T-cell (primary cell): ENCODE measurements at regions not wholly inside any gene's neighbourhood (a gene's known extent, or its start where the extent isn't known, plus 50 kb on each side); places are given as distances from the start of the nearest gene placed in this dataset.

Source experiments
- ATAC-seq, 4 experiments: fragments of 200-7000 bp in 3 of 4; fragments of 150-1000 bp in 1 of 4; cut with Tn5 transposase; replicated peaks in 1 of 4; 1 replicate in 3 of 4; 2 replicates in 1 of 4; pipeline ENCODE4 v1.10.0; 2021; ENCODE audit warnings: moderate library complexity in 3 of 4, mild to moderate bottlenecking in 2 of 4, moderate number of reproducible peaks in 1 of 4
- CTCF ChIA-PET, 2 donors: fragments of 300-600 bp; sonication (Branson Sonifier 250); formaldehyde crosslinking; loops; one replicate each; lab custom pipeline; 2022; ENCODE audit warnings: antibody characterized with exemption in 2 of 2; lab: Charles Lee
- POLR2A ChIA-PET, 2 donors: fragments of 300-600 bp; sonication (Branson Sonifier 250); formaldehyde crosslinking; loops; one replicate each; lab custom pipeline; 2022; ENCODE audit warnings: antibody characterized with exemption in 2 of 2; lab: Charles Lee
- DNase-seq, 35 experiments: peaks; one replicate each; pipeline versions ENCODE4 v3.0.0 to v3.0.0-alpha.2; 2013 to 2023
- H3K27ac ChIP-seq: one replicate; pipeline ENCODE4 v1.5.1; 2013; ENCODE audit warnings: low read length
- H3K27me3 ChIP-seq, 2 experiments: replicated peaks in 1 of 2; 1 replicate in 1 of 2; 2 replicates in 1 of 2; pipeline versions ENCODE4 v1.6.1 to v1.7.0; 2013; ENCODE audit warnings: low read length in 1 of 2, mixed read lengths in 1 of 2; ENCODE audit not compliant: control insufficient read depth in 2 of 2, insufficient read depth in 2 of 2; ENCODE audit errors: extremely low read depth in 1 of 2
- H3K36me3 ChIP-seq, 2 donors: 1 replicate in 1 of 2; 2 replicates in 1 of 2; pipeline versions ENCODE4 v1.6.1 to v1.7.0; 2013; ENCODE audit warnings: low read length in 1 of 2; ENCODE audit not compliant: control insufficient read depth in 2 of 2, insufficient read depth in 1 of 2; ENCODE audit errors: extremely low read depth in 1 of 2
- H3K4me1 ChIP-seq, 2 experiments: 1 replicate in 1 of 2; 2 replicates in 1 of 2; pipeline versions ENCODE4 v1.6.1 to v1.7.0; 2013; ENCODE audit warnings: low read length in 2 of 2, mixed read lengths in 1 of 2; ENCODE audit not compliant: insufficient read depth in 2 of 2, control insufficient read depth in 1 of 2; ENCODE audit errors: extremely low read depth in 1 of 2
- H3K4me3 ChIP-seq, 2 donors: 1 replicate in 1 of 2; 2 replicates in 1 of 2; pipeline versions ENCODE4 v1.5.1 to v1.7.0; 2013; ENCODE audit warnings: mild to moderate bottlenecking in 2 of 2, low read length in 1 of 2, moderate library complexity in 1 of 2; ENCODE audit not compliant: control insufficient read depth in 1 of 2; ENCODE audit errors: extremely low read depth in 1 of 2
- H3K9me3 ChIP-seq: 2 replicates; pipeline ENCODE4 v1.7.0; 2013
- H3K27ac Mint-ChIP-seq, 2 donors: one replicate each; pipeline ENCODE4 v1.8.0; 2020 to 2021; ENCODE audit warnings: mild to moderate bottlenecking in 2 of 2, mixed read lengths in 2 of 2
- H3K27me3 Mint-ChIP-seq, 2 donors: one replicate each; pipeline ENCODE4 v1.8.0; 2021 to 2022; ENCODE audit warnings: mixed read lengths in 2 of 2
- H3K36me3 Mint-ChIP-seq: one replicate; pipeline ENCODE4 v1.8.0; 2021; ENCODE audit warnings: mixed read lengths
- H3K4me1 Mint-ChIP-seq, 3 donors: one replicate each; pipeline ENCODE4 v1.8.0; 2020 to 2022; ENCODE audit warnings: mixed read lengths in 3 of 3, mild to moderate bottlenecking in 1 of 3
- H3K4me3 Mint-ChIP-seq, 3 donors: one replicate each; pipeline ENCODE4 v1.8.0; 2020 to 2022; ENCODE audit warnings: mild to moderate bottlenecking in 3 of 3, mixed read lengths in 3 of 3, moderate library complexity in 3 of 3
- H3K9me3 Mint-ChIP-seq, 3 donors: one replicate each; pipeline ENCODE4 v1.8.0; 2020 to 2022; ENCODE audit warnings: mixed read lengths in 3 of 3
- WGBS: methylation state at CpG from one replicate; pipeline ENCODE4 v1.1.5; 2013; ENCODE audit warnings: missing lambda C conversion rate; ENCODE audit not compliant: insufficient coverage; 5-methylcytosine and 5-hydroxymethylcytosine counted together

- H3K36me3 ChIP-seq = no peaks in the 10 kb centered on the region
- H3K4me1 ChIP-seq = no peaks in the 10 kb centered on the region
- H3K4me1 Mint-ChIP-seq = no peaks in the 10 kb centered on the region
- H3K27me3 Mint-ChIP-seq = no peaks in the 10 kb centered on the region
- DNase-seq (no peak), ATAC-seq (no peak)
- H3K9me3 Mint-ChIP-seq = peaks cover 0 to 4% (median 0%) of the 10 kb centered on the region in 3 donors
- ChIA-PET POLR2A (no interaction called here), CTCF (no interaction called here)
- H3K27ac ChIP-seq = no peak overlapping the region
- H3K27me3 ChIP-seq = peaks cover 0 to 15% of the 10 kb centered on the region in 2 experiments
- no peaks in the 10 kb centered on the region for H3K9me3 ChIP-seq
- no peaks in the 10 kb centered on the region for H3K36me3 Mint-ChIP-seq
- no peak overlapping the region for H3K4me3 Mint-ChIP-seq
- no peak overlapping the region for H3K27ac Mint-ChIP-seq
- no peak overlapping the region for H3K4me3 ChIP-seq
- WGBS = 67% methylated on average over 5 of the region's 9 CpGs
Measured at GRCh38 chr7:101719123-101719470, 90.0 kb upstream of the MYL10 start.

GRCh38 chr7:101720324-101720723 is 91.2 kb upstream of the MYL10 start:
- Mint-ChIP-seq H3K9me3 (peaks cover 0 to 4% (median 0%) of the 10 kb centered on the region in 3 donors), H3K36me3 (no peaks in the 10 kb centered on the region), H3K4me1 (no peaks in the 10 kb centered on the region), H3K27me3 (no peaks in the 10 kb centered on the region), H3K27ac (no peak overlapping the region), H3K4me3 (no peak overlapping the region)
- DNase-seq (no peak), ATAC-seq (no peak)
- WGBS = 29% methylated on average over 4 of the region's 5 CpGs
- Histone ChIP-seq H3K36me3 (no peaks in the 10 kb centered on the region), H3K27me3 (peaks cover 0 to 15% of the 10 kb centered on the region in 2 experiments), H3K4me3 (no peak overlapping the region), H3K4me1 (no peaks in the 10 kb centered on the region), H3K27ac (no peak overlapping the region), H3K9me3 (no peaks in the 10 kb centered on the region)
- CTCF ChIA-PET = no interaction called here
- POLR2A ChIA-PET = no interaction called here

- CTCF ChIA-PET = no interaction called here
- Mint-ChIP-seq H3K27ac (no peak overlapping the region), H3K4me1 (no peaks in the 10 kb centered on the region), H3K36me3 (no peaks in the 10 kb centered on the region), H3K9me3 (peaks cover 0 to 4% (median 0%) of the 10 kb centered on the region in 3 donors), H3K4me3 (no peak overlapping the region), H3K27me3 (no peaks in the 10 kb centered on the region)
- Histone ChIP-seq H3K27ac (no peak overlapping the region), H3K9me3 (no peaks in the 10 kb centered on the region), H3K36me3 (no peaks in the 10 kb centered on the region), H3K27me3 (peaks cover 0 to 15% of the 10 kb centered on the region in 2 experiments), H3K4me3 (no peak overlapping the region), H3K4me1 (no peaks in the 10 kb centered on the region)
- POLR2A ChIA-PET = no interaction called here
- WGBS = 94% methylated on average over 15 of the region's 21 CpGs
- DNase-seq (no peak), ATAC-seq (no peak)
Measured at GRCh38 chr7:101722247-101722646, 93.2 kb upstream of the MYL10 start.

- Histone ChIP-seq H3K36me3 (no peaks in the 10 kb centered on the region), H3K27ac (no peak overlapping the region), H3K27me3 (peaks cover 0 to 7% of the 10 kb centered on the region in 2 experiments), H3K9me3 (no peaks in the 10 kb centered on the region), H3K4me1 (no peaks in the 10 kb centered on the region), H3K4me3 (no peak overlapping the region)
- H3K27ac Mint-ChIP-seq = no peak overlapping the region
- 63% methylated on average over 1 of the region's 1 CpG for WGBS
- no peak for DNase-seq
- H3K27me3 Mint-ChIP-seq = no peaks in the 10 kb centered on the region
- peaks cover 0 to 4% (median 0%) of the 10 kb centered on the region in 3 donors for H3K9me3 Mint-ChIP-seq
- no peaks in the 10 kb centered on the region for H3K4me1 Mint-ChIP-seq
- H3K4me3 Mint-ChIP-seq = no peak overlapping the region
- no peak for ATAC-seq
- CTCF ChIA-PET = interaction anchor here in 1 of 2 donors (0.6 kb wide), 1 partner anchor 119 kb away, joined by 4 read pairs; no protein-coding TSS in a partner anchor
- POLR2A ChIA-PET = no interaction called here
- H3K36me3 Mint-ChIP-seq = no peaks in the 10 kb centered on the region
Measured at GRCh38 chr7:101723835-101724234, 93.6 kb upstream of the CUX1 start.

GRCh38 chr7:101724957-101725356 is 92.5 kb upstream of the CUX1 start:
- CTCF ChIA-PET = no interaction called here
- Histone ChIP-seq H3K27ac (no peak overlapping the region), H3K27me3 (peaks cover 0 to 5% of the 10 kb centered on the region in 2 experiments), H3K9me3 (no peaks in the 10 kb centered on the region), H3K4me1 (no peaks in the 10 kb centered on the region), H3K36me3 (no peaks in the 10 kb centered on the region), H3K4me3 (no peak overlapping the region)
- Mint-ChIP-seq H3K36me3 (no peaks in the 10 kb centered on the region), H3K27me3 (no peaks in the 10 kb centered on the region), H3K9me3 (peaks cover 0 to 4% (median 0%) of the 10 kb centered on the region in 3 donors), H3K27ac (no peak overlapping the region), H3K4me1 (no peaks in the 10 kb centered on the region), H3K4me3 (no peak overlapping the region)
- WGBS = 90% methylated on average over 8 of the region's 9 CpGs
- POLR2A ChIA-PET = interaction anchor here in 1 of 2 donors (0.7 kb wide), 1 partner anchor 151 kb away, joined by 4 read pairs; no protein-coding TSS in a partner anchor
- ATAC-seq = no peak
- DNase-seq = no peak

GRCh38 chr7:101725921-101726320 is 91.5 kb upstream of the CUX1 start:
- Histone ChIP-seq H3K9me3 (no peaks in the 10 kb centered on the region), H3K4me3 (no peak overlapping the region), H3K27me3 (no peaks in the 10 kb centered on the region), H3K4me1 (no peaks in the 10 kb centered on the region), H3K27ac (no peak overlapping the region), H3K36me3 (no peaks in the 10 kb centered on the region)
- no peaks in the 10 kb centered on the region for H3K36me3 Mint-ChIP-seq
- H3K4me3 Mint-ChIP-seq = no peak overlapping the region
- POLR2A ChIA-PET = no interaction called here
- H3K27me3 Mint-ChIP-seq = no peaks in the 10 kb centered on the region
- no peak for ATAC-seq
- H3K27ac Mint-ChIP-seq = no peak overlapping the region
- H3K4me1 Mint-ChIP-seq = no peaks in the 10 kb centered on the region
- no peak for DNase-seq
- CTCF ChIA-PET = interaction anchor here in 1 of 2 donors (0.6 kb wide), 1 partner anchor 23 kb away, joined by 6 read pairs; no protein-coding TSS in a partner anchor
- H3K9me3 Mint-ChIP-seq = peaks cover 0 to 4% (median 0%) of the 10 kb centered on the region in 3 donors
- 72% methylated on average over 7 of the region's 7 CpGs for WGBS

- Histone ChIP-seq H3K27ac (no peak overlapping the region), H3K36me3 (no peaks in the 10 kb centered on the region), H3K27me3 (peaks cover 0 to 3% of the 10 kb centered on the region in 2 experiments), H3K4me3 (no peak overlapping the region), H3K9me3 (no peaks in the 10 kb centered on the region), H3K4me1 (no peaks in the 10 kb centered on the region)
- Mint-ChIP-seq H3K27me3 (peaks cover 3% of the 10 kb centered on the region in 2 donors), H3K9me3 (peaks cover 0 to 4% (median 0%) of the 10 kb centered on the region in 3 donors), H3K4me3 (no peak overlapping the region), H3K4me1 (no peaks in the 10 kb centered on the region), H3K36me3 (no peaks in the 10 kb centered on the region), H3K27ac (no peak overlapping the region)
- ATAC-seq (no peak), DNase-seq (no peak)
- ChIA-PET CTCF (interaction anchor here in 1 of 2 donors (0.6 kb wide), 1 partner anchor 375 kb away, joined by 3 read pairs; no protein-coding TSS in a partner anchor), POLR2A (no interaction called here)
- 90% methylated on average over 2 of the region's 6 CpGs for WGBS
Measured at GRCh38 chr7:101727184-101727583, 90.2 kb upstream of the CUX1 start.
